ENCODE measurements at regions not wholly inside any gene's neighbourhood (a gene's known extent, or its start where the extent isn't known, plus 50 kb on each side); places are given as distances from the start of the nearest gene placed in this dataset.

GRCh38 chr12:124159655-124160054 lies 135.2 kb upstream of the RFLNA start:
- Histone ChIP-seq H3K23me2 (ENCODE audit: low read depth, low read length) (no peaks in the 10 kb centered on the region), H3K79me2 (ENCODE audit: control insufficient read depth in 1 of 2, insufficient read depth in 2 of 2, low read length in 2 of 2) (no peaks in the 10 kb centered on the region), H3K23ac (ENCODE audit: insufficient read length) (no peak overlapping the region), H3K14ac (ENCODE audit: insufficient read length) (no peak overlapping the region), H3K27ac (ENCODE audit: low read depth, low read length) (no peak overlapping the region), H2AK5ac (ENCODE audit: low read depth, low read length) (peak overlapping the region; percentile 89; the same call in 1 of the 2 replicates), H3K9ac (replicated peaks in 1 of 4; ENCODE audit: extremely low read depth in 1 of 4, low read depth in 3 of 4, low read length in 3 of 4) (no peak overlapping the region), H2BK5ac (ENCODE audit: low read depth, low read length) (peak overlapping the region; percentile 66; the same call in 1 of the 2 replicates), H4K20me1 (replicated peaks in 1 of 2; ENCODE audit: control insufficient read depth in 1 of 2, insufficient read depth in 2 of 2, low read length in 2 of 2) (no peaks in the 10 kb centered on the region), H2BK15ac (ENCODE audit: low read length) (no peak overlapping the region), H2BK12ac (ENCODE audit: low read depth, low read length) (no peak overlapping the region), H3K27me3 (replicated peaks in 1 of 4; ENCODE audit: control insufficient read depth in 3 of 4, extremely low read depth in 1 of 4, insufficient read depth in 3 of 4, low read length in 3 of 4) (peaks cover 0 to 2% (median 0%) of the 10 kb centered on the region in 4 experiments; a peak in 1 of 7 replicates), H3K56ac (replicated peaks; ENCODE audit: insufficient read length, low read depth, low read length) (no peak overlapping the region), H3K9me3 (ENCODE audit: insufficient read depth in 2 of 2, low read depth in 1 of 2, low read length in 1 of 2) (peaks cover 4 to 10% of the 10 kb centered on the region in 2 experiments; a peak in 1 of 4 replicates), H2AFZ (ENCODE audit: low read length) (no peak overlapping the region), H3K4ac (replicated peaks; ENCODE audit: insufficient read length, low read depth, low read length) (peak overlapping the region; percentile 6), H4K8ac (ENCODE audit: extremely low read depth, insufficient read depth, low read length) (no peak overlapping the region), H4K5ac (ENCODE audit: insufficient read length, low read depth, low read length) (no peak overlapping the region), H3K4me2 (ENCODE audit: insufficient read depth in 1 of 2, low read depth in 2 of 2, low read length in 2 of 2) (no peak overlapping the region), H3K79me1 (ENCODE audit: low read depth, low read length) (no peaks in the 10 kb centered on the region), H3K4me3 (ENCODE audit: extremely low read depth in 1 of 4, insufficient read depth in 2 of 4, low read depth in 3 of 4, low read length in 4 of 4) (no peak overlapping the region), H3K4me1 (replicated peaks in 1 of 4; ENCODE audit: control insufficient read depth in 3 of 4, insufficient read depth in 4 of 4, low read length in 3 of 4) (peaks cover 0 to 10% (median 6%) of the 10 kb centered on the region in 4 experiments; a peak in 5 of 7 replicates), H3K18ac (ENCODE audit: extremely low read depth, low read length) (0 out of 2 replicates have a peak overlapping the region, but pooled peaks have one; percentile 9), H2BK120ac (replicated peaks; ENCODE audit: low read depth, low read length) (peak overlapping the region; percentile 88), H2BK20ac (ENCODE audit: low read length) (no peak overlapping the region), H4K91ac (replicated peaks; ENCODE audit: insufficient read length, low read length) (peak overlapping the region; percentile 95), H3K36me3 (ENCODE audit: control insufficient read depth in 2 of 4, insufficient read depth in 4 of 4, low read length in 3 of 4) (no peaks in the 10 kb centered on the region)
- FAIRE-seq (no peak), DNase-seq (ENCODE audit: low read depth in 1 of 2, low spot score in 2 of 2) (no peak)
- TF ChIP-seq RFX5 (IDR thresholded peaks at IDR 0.05; ENCODE audit: borderline replicate concordance, low read depth, low read length) = no peak
- no peak for TF ChIP-seq RXRA (IDR thresholded peaks at IDR 0.05; ENCODE audit: insufficient read depth, low read depth, low read length)
- no peak for TF ChIP-seq JUND (IDR thresholded peaks at IDR 0.05; ENCODE audit: low read length)
- no peak for TF ChIP-seq TBP (IDR thresholded peaks at IDR 0.05; ENCODE audit: low read depth, low read length)
- TF ChIP-seq SRF (IDR thresholded peaks at IDR 0.05; ENCODE audit: low read depth, low read length) = no peak
- no peak for TF ChIP-seq NRF1 (IDR thresholded peaks at IDR 0.05; ENCODE audit: low read depth, low read length)
- no peak for TF ChIP-seq CEBPB (IDR thresholded peaks at IDR 0.05; ENCODE audit: low read depth, low read length)
- TF ChIP-seq KDM5A (IDR thresholded peaks at IDR 0.05; ENCODE audit: low read length) = no peak
- TF ChIP-seq KDM4A (IDR thresholded peaks at IDR 0.05; ENCODE audit: low read depth, low read length, severe bottlenecking) = no peak
- TF ChIP-seq PHF8 (conservative IDR thresholded peaks at IDR 0.05; ENCODE audit: low read depth, low read length) = no peak
- no peak for TF ChIP-seq HDAC6 (IDR thresholded peaks at IDR 0.05; ENCODE audit: low read depth, low read length)
- no peak for TF ChIP-seq KDM1A (IDR thresholded peaks at IDR 0.05; ENCODE audit: borderline replicate concordance, low read length)
- TF ChIP-seq ATF3 (IDR thresholded peaks at IDR 0.05; ENCODE audit: insufficient read depth, low read depth, low read length) = no peak
- CTCF ChIA-PET (ENCODE audit: partially characterized antibody) = interaction anchor here (0.6 to 1.6 kb wide), 4 partner anchors 12 to 113 kb away, joined by 3 to 12 read pairs (median 3); no protein-coding TSS in a partner anchor
- WGBS, 2 experiments (ENCODE audit: extremely low coverage in 1 of 2, insufficient coverage in 1 of 2, insufficient read length in 1 of 2, insufficient replicate concordance in 2 of 2, low coverage in 1 of 2, low lambda C conversion rate in 2 of 2, missing lambda C conversion rate in 1 of 2) = 92% methylated on average over 9 of the region's 9 CpGs; no CpG with 5 or more reads in 1 of the 2 experiments
- POLR2A ChIA-PET (ENCODE audit: partially characterized antibody) = interaction anchor here (1.1 to 1.2 kb wide), 2 partner anchors 10 to 14 kb away, joined by 5 read pairs; no protein-coding TSS in a partner anchor
